Stomach (tissue), 8 donors: ENCODE measurements at regions not wholly inside any gene's neighbourhood (a gene's known extent, or its start where the extent isn't known, plus 50 kb on each side); places are given as distances from the start of the nearest gene placed in this dataset.
"Not testable (repeated sequence)": the region's sequence is repeated elsewhere in the genome, so short reads cannot be mapped to it uniquely, and the experiment has no call there.

Experiments
- DNase-seq, 2 donors: peaks; one replicate each; pipeline versions ENCODE4 v3.0.0 to v3.0.0-alpha.2; 2013 to 2019
- H3K27ac ChIP-seq, 5 donors: fragments of 200-600 bp in 4 of 5; sonication (generic) in 4 of 5; one replicate each; pipeline ENCODE4 v1.5.1; 2013 to 2019; ENCODE audit warnings: mild to moderate bottlenecking in 1 of 5, moderate library complexity in 1 of 5
- H3K27me3 ChIP-seq, 3 donors: fragments of 200-600 bp; sonication (generic); one replicate each; pipeline ENCODE4 v1.5.1; 2017 to 2019; ENCODE audit warnings: mixed run types in 1 of 3
- H3K36me3 ChIP-seq, 4 donors: fragments of 200-600 bp; sonication (generic); 1 replicate in 3 of 4; 2 replicates in 1 of 4; pipeline ENCODE4 v1.5.1; 2016 to 2019
- H3K4me1 ChIP-seq, 4 donors: fragments of 200-600 bp; sonication (generic); one replicate each; pipeline ENCODE4 v1.5.1; 2016 to 2019
- H3K4me3 ChIP-seq, 4 donors: fragments of 200-600 bp; sonication (generic) in 3 of 4; one replicate each; pipeline ENCODE4 v1.5.1; 2016 to 2019; ENCODE audit warnings: mild to moderate bottlenecking in 1 of 4
- H3K9me3 ChIP-seq, 4 donors: fragments of 200-600 bp; sonication (generic); one replicate each; pipeline ENCODE4 v1.5.1; 2016 to 2019
- EP300 ChIP-seq: sonication (generic); formaldehyde crosslinking; IDR thresholded peaks from one replicate; pipeline ENCODE4 v1.6.1; 2017; ENCODE audit warnings: antibody characterized with exemption
- POLR2A ChIP-seq, 4 donors: fragments of 450-650 bp; IDR thresholded peaks; one replicate each; pipeline ENCODE4 v1.6.1; 2016; ENCODE audit warnings: antibody characterized with exemption in 4 of 4, control low read depth in 2 of 4, mild to moderate bottlenecking in 1 of 4, moderate library complexity in 1 of 4
- POLR2AphosphoS5 ChIP-seq, 3 donors: sonication (generic); formaldehyde crosslinking; IDR thresholded peaks; one replicate each; pipeline ENCODE4 v1.6.1; 2016; ENCODE audit warnings: antibody characterized with exemption in 3 of 3
- WGBS, 5 donors: extraction: QIAGEN DNeasy Blood & Tissue Kit in 3 of 5; methylation state at CpG; one replicate each; pipeline versions ENCODE4 v1.1.5 to v1.1.7; 2013 to 2018; 5-methylcytosine and 5-hydroxymethylcytosine counted together
- intact Hi-C: fragments of 100-400 bp; cut with DNase I; formaldehyde crosslinking; loops from one replicate; pipeline ENCODE4 v1.15.1; 2023; ENCODE audit warnings: low total_unique reads
- TF ChIP-seq, protein P1 (sequence below), 7 experiments: fragments of 450-650 bp in 4 of 7; fragments of 200-600 bp in 3 of 7; sonication (generic) in 3 of 7; IDR thresholded peaks; one replicate each; pipeline ENCODE4 v1.5.1; 2016 to 2019; ENCODE audit warnings: antibody characterized with exemption in 7 of 7, control low read depth in 2 of 7, mild to moderate bottlenecking in 1 of 7
- donor health status: healthy with polysubstance abuse.
- donor health status: Bipolar disorder and iron deficiency.
- donor health status: healthy.

DNA sequence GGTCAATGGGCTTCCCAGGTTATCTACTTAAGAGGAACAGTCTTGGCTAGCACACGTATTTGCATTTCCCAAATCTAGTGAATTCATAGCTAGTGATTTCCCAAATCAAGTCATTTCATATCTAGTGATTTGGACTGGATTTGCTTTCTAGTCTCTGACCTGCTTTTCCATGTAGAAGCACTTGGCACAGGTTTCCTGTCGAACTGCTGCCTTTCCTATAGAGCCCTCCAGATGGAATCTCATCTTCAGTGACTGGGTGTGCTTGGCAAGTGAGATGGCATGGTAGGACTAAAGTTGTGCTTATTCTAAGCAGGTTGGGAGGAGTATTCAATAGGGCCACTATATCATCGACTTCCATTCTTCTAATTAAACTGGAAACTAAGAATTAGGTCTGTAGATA lies 94.7 kb downstream of the CCNG2 start:
- DNase-seq: no peak
- Histone ChIP-seq H3K36me3 (no peaks in the 10 kb centered on the region), H3K27ac (no peak overlapping the region), H3K27me3 (no peaks in the 10 kb centered on the region), H3K9me3 (no peaks in the 10 kb centered on the region), H3K4me3 (no peak overlapping the region), H3K4me1 (no peaks in the 10 kb centered on the region)
- intact Hi-C loops: no loop called here
- TF ChIP-seq, protein P1, sequence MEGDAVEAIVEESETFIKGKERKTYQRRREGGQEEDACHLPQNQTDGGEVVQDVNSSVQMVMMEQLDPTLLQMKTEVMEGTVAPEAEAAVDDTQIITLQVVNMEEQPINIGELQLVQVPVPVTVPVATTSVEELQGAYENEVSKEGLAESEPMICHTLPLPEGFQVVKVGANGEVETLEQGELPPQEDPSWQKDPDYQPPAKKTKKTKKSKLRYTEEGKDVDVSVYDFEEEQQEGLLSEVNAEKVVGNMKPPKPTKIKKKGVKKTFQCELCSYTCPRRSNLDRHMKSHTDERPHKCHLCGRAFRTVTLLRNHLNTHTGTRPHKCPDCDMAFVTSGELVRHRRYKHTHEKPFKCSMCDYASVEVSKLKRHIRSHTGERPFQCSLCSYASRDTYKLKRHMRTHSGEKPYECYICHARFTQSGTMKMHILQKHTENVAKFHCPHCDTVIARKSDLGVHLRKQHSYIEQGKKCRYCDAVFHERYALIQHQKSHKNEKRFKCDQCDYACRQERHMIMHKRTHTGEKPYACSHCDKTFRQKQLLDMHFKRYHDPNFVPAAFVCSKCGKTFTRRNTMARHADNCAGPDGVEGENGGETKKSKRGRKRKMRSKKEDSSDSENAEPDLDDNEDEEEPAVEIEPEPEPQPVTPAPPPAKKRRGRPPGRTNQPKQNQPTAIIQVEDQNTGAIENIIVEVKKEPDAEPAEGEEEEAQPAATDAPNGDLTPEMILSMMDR (IDR thresholded peaks at IDR 0.05): no peak
- no peak for TF ChIP-seq POLR2A (IDR thresholded peaks at IDR 0.05)
- TF ChIP-seq POLR2AphosphoS5 (IDR thresholded peaks at IDR 0.05): no peak
- TF ChIP-seq EP300: no peak
- 54 to 73% (median 68%) methylated on average over 3 of the region's 3 CpGs for WGBS, 5 donors

DNA sequence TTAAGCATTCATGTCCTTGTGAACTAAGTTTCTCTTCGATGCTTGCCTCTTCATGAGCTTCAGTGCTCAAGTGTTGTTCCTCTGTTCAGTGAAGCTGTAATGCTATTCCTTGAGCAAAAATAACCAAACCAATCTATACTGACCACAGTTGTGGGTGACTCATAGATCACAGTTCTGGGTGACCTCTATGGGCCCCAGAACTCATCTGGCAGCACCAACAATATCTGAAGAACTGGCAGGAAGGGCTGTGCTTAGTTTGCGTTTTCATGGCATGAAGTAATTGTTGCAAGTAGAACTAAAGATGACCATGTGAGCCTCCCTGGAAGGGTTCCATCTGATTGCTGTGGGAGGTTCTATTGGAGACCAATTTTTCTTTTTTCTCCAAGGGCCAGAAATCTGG lies 106.2 kb downstream of the CCNG2 start:
- H3K27ac ChIP-seq: no peak overlapping the region
- peaks cover 0 to 29% (median 10%) of the 10 kb centered on the region in 4 donors for H3K9me3 ChIP-seq
- WGBS, 5 donors: 78 to 91% (median 87%) methylated on average over 2 of the region's 2 CpGs
- H3K27me3 ChIP-seq: no peaks in the 10 kb centered on the region
- H3K36me3 ChIP-seq: no peaks in the 10 kb centered on the region
- no peak overlapping the region for H3K4me3 ChIP-seq
- TF ChIP-seq POLR2AphosphoS5 (IDR thresholded peaks at IDR 0.05) (no peak), EP300 (no peak), POLR2A (IDR thresholded peaks at IDR 0.05) (no peak)
- TF ChIP-seq, protein P1 (IDR thresholded peaks at IDR 0.05): no peak
- no peaks in the 10 kb centered on the region for H3K4me1 ChIP-seq
- DNase-seq: no peak
- intact Hi-C loops: no loop called here

DNA sequence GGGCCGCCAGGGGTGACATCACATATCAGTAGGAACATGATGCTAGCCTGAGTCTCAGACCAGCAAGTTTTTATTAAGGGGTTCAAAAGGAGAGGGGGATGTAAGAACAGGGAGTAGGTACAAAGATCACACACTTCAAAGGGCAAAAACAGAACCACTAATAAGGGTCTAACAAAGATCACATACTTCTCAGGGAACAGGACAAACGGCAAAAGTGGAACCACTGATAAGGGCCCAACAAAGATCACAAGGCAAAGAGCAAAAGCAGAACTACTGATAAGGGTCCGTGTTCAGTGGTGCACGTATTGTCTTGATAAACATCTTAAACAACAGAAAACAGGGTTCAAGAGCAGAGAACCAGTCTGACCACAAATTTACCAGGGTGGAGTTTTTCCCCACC lies 107.0 kb downstream of the CCNG2 start:
- H3K27ac ChIP-seq, DNase-seq, H3K36me3 ChIP-seq, H3K4me1 ChIP-seq, H3K4me3 ChIP-seq, H3K27me3 ChIP-seq, intact Hi-C loops: not testable (repeated sequence)
- H3K9me3 ChIP-seq: peaks cover 0 to 29% (median 10%) of the 10 kb centered on the region in 4 donors
- 17 to 43% (median 27%) methylated on average over 4 of the region's 4 CpGs for WGBS, 5 donors

DNA sequence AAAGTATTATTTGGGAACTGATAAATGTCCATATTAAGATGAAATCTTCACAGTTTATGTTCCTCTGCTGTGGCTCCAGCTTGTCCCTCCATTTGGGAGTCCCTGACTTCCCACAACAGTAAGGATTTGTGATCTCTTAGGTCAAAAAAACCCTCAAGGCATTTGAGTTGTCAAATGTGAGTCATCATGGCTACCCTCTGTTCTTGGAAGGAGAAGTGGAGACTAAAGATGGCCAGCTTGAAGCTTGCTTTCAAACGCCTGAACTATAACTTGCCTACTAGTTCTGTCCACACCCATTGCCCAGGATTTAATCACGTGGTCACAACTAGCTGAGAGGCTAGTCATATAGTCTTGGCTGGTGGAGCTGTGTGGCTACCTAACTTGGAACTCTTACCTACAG lies 107.8 kb downstream of the CCNG2 start:
- intact Hi-C loops: no loop called here
- Histone ChIP-seq H3K4me3 (no peak overlapping the region), H3K27ac (no peak overlapping the region), H3K9me3 (peaks cover 0 to 29% (median 10%) of the 10 kb centered on the region in 4 donors), H3K4me1 (no peaks in the 10 kb centered on the region), H3K36me3 (no peaks in the 10 kb centered on the region), H3K27me3 (no peaks in the 10 kb centered on the region)
- DNase-seq: no peak
- 66 to 79% (median 71%) methylated on average over 2 of the region's 2 CpGs for WGBS, 5 donors
- TF ChIP-seq POLR2A (IDR thresholded peaks at IDR 0.05) (no peak), POLR2AphosphoS5 (IDR thresholded peaks at IDR 0.05) (no peak), EP300 (no peak)
- TF ChIP-seq, protein P1 (IDR thresholded peaks at IDR 0.05): no peak

DNA sequence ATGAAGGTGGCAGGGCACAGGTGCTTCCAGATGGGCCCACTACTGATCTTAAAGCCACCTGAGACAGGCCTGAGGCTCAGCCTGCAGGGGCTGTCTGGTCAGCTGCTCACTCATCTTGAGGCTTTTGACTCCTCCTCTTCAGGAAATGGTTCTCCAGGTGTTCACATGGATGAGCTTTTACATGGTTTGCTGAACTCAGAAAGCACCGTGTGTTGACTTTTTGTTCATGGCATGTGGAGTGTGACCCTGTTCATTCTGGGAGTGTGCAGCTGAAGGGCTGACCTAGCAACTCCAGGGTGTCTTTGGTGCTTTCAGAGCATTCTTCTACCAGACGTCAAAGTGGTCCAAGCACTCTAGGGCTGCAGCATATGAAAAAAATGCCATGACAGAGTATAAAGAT lies 111.1 kb downstream of the CCNG2 start:
- Histone ChIP-seq H3K27ac (no peak overlapping the region), H3K36me3 (no peaks in the 10 kb centered on the region), H3K4me3 (no peak overlapping the region), H3K9me3 (peaks cover 0 to 23% (median 8%) of the 10 kb centered on the region in 4 donors), H3K4me1 (no peaks in the 10 kb centered on the region), H3K27me3 (no peaks in the 10 kb centered on the region)
- TF ChIP-seq POLR2AphosphoS5 (IDR thresholded peaks at IDR 0.05) (no peak), POLR2A (IDR thresholded peaks at IDR 0.05) (no peak), EP300 (no peak)
- TF ChIP-seq, protein P1 (IDR thresholded peaks at IDR 0.05): no peak
- intact Hi-C loops: no loop called here
- WGBS, 5 donors: 47 to 100% (median 74%) methylated on average over 1 to 2 of the region's 2 CpGs
- peak in 1 of 2 donors; percentile 13 for DNase-seq
